Skin of body (tissue), 1 donor: ENCODE measurements at regions not wholly inside any gene's neighbourhood (a gene's known extent, or its start where the extent isn't known, plus 50 kb on each side); places are given as distances from the start of the nearest gene placed in this dataset.
"Not testable (repeated sequence)": the region's sequence is repeated elsewhere in the genome, so short reads cannot be mapped to it uniquely, and the experiment has no call there.

Experiments
- DNase-seq: peaks from one replicate; lab custom pipeline; 2025; lab: John Stamatoyannopoulos, UW

DNA sequence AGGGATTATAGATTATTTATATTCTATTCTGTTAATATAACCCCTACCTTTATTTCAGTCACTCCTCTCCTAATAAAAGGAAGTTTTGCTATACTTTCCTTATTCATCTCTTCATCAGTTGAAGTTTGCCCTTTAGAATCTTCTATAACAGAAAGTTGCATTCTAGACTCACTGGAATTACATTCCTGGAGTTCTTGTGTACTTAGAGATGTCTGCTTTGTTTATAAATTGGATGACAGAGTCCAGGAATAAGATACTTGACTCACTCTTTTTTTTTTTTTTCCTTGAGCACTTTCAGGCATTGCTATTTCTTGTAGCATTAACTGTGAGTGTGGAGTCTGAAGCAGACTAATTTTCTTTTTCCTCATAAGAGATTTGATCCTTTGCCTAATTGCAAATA is 640.8 kb downstream of the XPNPEP1 start:
- DNase-seq, result no peak

DNA sequence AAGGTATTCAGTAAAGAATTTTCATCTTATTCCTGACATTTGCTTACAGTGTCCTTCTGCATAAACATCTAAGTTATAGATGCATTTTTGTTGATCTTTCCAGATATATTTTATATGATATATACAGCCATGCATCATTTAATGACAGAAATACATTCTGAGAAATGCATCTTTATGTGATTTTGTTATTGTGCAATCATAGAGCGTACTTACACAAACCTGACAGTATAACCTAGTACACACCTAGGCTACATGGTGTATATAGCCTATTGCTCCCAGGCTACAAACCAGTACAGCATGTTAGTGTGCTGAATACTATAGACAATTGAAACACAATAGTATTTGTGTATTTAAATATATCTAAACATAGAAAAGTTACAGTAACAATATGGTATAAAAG is 642.0 kb downstream of the XPNPEP1 start:
- no peak for DNase-seq

DNA sequence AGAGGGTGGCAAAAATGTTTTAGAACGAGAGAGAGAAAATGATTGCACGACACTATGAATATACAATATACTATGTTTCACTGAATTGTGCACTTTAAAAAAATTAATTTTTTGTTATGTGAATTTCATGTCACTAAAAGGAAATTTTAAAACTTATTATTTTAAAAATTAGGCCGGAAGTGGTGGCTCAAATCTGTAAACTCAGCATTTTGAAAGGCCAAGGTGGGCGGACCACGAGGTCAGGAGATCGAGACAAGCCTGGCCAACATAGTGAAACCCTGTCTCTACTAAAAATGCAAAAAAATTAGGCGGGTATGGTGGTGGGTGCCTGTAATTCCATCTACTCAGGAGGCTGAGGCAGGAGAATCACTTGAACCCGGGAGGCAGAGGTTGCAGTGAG is 642.5 kb downstream of the XPNPEP1 start:
- no peak for DNase-seq

DNA sequence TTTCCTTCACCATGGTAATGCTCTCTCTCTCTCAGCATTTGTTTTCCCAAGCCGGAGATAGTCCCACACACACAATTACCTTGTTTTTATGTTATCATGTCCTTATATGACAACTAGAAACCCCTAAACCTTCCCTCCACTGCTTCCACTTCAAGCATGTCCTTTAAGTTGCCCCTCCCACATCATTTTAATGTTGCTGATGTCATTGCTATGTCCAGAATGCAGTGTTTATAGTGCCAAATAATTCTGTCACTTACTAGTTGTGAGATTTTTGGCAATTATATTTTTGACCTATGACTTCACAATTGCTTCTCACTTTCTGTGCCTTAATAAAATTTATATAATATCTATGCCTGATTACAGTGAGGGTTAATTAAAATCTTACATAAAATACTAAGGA is 645.9 kb downstream of the XPNPEP1 start:
- DNase-seq, result no peak

DNA sequence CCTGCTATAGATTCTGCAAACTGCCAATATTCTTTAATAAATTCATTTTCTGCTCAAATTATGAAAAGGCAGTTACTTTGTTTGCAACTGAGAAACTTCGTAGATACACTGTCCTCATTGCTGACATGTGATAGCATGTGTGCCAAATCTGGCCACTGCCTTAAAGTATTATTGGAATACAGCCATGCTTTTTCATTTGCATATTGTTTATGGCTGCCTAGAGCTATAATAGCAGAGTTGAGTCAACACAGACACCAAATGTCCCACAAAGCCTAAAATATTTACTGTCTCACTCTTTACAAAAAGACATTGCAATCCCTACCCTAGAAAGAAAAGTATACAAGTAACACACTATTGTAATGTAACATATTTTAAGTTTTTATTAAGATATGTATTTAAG is 647.4 kb downstream of the XPNPEP1 start:
- DNase-seq, result no peak

DNA sequence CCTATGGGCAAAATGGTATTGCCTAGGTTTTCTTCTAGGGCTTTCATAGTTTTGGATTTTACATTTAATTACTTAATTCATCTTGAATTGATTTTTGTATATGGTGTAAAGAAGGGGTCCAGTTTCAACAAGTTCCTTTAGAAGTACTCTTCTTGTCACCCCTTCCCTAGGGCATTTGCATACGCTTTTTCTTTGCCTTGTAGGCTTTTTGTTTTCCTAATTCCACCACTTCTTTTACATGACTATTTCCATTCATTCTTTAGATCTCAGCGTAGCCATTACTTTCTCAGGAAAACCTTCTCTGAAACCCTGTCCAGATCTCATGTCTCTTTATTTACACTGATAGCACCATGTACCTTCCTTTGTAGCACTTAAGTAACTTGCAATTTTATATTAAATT is 648.6 kb downstream of the XPNPEP1 start:
- no peak for DNase-seq

DNA sequence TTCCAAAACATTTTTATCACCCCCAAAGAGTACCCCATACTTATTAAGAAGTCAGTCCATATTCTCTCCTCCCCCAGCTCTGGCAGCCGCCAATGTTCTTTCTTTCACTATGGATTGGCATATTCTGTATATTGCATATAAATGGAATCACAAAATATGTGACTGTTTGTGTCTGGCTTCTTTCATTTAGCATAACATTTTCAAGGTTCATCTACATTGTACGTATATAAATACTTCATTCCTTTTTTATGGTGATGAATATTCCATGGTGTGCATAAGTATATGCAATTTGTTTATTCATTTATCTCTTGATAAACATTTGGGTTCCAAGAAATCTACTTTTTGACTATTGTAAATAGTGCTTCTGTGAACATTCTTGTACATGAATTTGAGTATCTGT is 653.1 kb downstream of the XPNPEP1 start:
- no peak for DNase-seq

DNA sequence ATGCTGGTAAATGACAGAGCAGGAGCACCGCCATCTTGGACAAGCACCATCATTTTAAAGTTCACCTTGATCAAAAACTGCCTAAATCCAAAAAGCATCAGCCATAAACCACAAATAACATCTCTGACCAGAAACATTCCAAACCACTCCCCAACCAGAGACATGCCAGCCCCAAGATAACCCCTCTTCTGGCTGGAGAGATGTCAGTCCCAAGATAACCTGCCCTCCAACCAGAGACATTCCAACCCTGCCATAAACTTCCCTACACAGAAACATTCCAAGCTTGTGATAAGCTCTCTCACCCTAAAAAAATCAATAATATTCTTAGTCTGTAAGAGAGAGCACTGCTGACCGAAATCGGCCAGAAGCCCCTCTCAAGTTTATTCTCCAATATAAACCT is 659.3 kb downstream of the XPNPEP1 start:
- no peak for DNase-seq

DNA sequence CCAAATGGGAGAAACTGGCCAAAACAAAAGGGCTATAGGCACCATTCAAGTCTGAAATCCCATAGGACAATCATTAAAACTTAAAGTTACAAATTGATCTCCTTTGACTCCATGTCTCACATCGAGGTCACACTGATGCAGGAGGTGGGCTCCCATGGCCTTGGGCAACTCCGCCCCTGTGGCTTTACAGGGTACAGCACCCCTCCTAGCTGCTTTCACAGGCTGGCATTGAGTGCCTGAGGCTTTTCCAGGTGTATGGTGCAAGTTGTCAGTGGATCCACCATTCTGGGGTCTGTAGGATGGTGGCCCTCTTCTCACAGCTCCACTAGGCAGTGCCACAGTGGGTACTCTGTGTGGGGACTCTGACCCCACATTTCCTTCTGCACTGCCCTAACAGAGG is 662.1 kb downstream of the XPNPEP1 start:
- DNase-seq, result no peak

DNA sequence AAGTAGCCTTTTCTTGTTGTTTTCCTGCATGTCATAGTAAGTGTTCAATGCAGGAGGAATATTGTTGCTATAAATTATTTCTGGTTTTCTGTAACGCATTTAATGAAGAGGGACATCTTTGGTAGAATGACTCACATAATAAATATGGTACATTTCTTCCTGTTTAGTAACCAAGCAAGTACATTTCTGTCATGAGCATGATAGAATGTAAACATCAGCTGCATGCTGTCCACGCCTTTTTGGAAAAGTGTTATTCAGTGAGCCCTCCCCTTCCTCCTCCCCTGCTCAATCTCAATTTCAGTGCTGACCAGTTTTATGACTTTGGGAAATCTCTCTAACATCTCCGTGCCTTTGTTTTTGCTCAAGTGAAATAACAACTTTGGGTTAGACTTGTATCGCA is 664.0 kb downstream of the XPNPEP1 start:
- DNase-seq, result no peak

DNA sequence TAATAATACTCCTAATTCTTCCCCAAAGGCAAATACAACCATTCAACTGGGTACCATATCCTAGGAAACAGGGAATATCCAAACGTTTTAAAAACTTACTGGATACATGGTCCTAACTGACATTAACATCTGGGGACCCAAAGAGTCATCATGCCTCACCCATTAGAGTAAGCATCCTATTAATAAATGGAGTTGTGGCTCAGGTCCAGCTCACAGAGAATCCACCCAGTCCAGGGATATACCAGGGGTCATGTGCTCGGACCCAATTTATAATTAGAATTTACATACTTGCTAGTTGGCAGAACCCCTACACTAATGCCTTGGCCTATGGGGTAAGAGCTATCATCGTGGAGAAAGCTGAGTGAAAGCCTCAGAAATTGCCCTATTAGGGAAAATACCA is 670.0 kb downstream of the XPNPEP1 start:
- DNase-seq, result no peak

DNA sequence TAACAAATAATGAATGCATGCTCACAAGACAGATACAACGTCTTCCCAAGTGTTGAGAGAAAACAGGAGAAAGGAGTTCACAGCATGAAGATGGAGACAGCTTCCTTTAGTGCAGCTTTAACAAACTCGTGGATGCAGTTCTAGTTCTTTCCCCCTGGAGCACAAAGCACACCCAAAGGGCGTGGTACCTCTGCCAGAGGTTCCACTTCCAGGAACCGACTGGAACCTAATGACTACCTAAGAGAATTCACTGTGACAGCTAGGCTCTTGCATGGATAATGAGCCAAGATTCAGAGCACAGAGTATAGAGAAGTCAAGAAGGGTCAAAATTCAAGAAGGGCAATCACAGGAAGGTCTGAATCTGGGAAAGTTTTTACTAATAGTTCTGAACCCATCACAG is 673.2 kb downstream of the XPNPEP1 start:
- DNase-seq, result no peak

DNA sequence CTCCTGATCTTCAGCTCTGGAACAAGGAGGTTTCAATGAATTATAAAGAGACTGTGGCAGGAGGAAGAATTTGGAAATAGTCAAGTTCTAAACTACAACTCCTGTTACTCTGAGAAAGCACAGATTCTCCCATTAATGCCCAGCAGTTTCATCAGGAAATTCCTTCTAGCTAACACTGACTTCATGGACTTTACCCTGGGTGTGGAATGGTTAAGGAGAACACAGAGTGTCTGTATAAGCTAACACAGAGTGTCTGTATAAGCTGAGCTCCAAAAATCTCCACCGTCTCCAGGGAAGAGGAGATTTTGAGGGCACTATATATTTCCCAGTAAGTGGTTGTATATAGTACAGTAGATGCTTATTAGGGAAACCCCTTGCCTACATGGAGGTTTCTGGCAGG is 675.5 kb downstream of the XPNPEP1 start:
- no peak for DNase-seq

DNA sequence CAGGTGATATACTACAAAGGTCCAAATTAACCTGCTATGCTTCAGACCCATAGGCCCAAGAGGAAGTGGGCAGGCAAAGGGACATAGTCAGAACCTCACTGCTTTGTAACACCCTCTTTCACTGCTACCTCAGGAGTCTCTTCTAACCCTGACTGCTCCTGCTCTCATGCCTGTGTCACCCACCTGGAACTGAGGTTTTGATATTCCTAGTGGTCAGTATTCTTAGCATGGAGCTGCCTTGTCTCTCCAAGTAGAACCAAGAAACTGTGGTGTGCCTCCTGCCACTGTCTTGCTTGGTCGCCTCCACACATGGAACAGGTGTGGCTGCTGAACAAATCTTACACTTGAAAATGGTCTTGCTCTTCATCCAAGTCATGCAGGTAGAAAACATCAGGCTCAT is 677.5 kb downstream of the XPNPEP1 start:
- DNase-seq, result no peak

DNA sequence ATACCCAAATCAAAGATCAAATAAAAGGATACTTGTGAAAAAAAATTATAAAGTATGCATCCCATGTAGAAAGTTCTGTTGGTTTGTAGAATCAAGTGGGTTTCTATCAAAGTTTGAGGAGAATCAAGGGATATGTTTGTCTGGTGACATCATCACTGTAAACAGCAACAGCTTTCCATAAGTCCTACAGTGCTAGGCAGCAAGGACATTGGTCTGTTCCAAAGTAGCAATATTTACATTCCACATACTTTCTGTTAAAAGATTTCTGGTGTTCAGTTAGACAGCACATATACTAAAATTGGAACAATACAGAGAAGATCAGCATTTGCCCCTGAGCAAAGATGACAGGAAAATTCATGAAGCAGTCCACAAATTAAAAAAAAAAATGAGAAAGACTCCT is 683.9 kb downstream of the XPNPEP1 start:
- no peak for DNase-seq

DNA sequence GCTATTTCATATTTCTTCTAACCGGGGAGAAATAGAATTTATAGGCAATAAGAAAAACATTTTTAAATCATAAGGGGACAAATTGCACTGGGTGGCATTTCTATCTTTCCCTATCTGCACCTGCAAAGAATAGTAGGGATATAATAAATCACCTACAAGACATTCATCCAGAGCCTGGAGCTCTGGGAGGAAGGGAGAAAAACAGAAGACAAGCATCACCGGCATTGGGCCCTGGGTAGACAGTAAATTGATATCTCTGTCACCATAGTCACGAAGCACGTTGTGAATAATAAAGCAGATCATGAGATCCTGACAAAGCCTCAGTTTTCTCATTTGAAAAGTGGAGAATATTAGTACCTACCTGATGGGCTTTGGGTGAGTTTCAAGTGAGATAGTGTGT is 685.6 kb downstream of the XPNPEP1 start:
- DNase-seq, result no peak

DNA sequence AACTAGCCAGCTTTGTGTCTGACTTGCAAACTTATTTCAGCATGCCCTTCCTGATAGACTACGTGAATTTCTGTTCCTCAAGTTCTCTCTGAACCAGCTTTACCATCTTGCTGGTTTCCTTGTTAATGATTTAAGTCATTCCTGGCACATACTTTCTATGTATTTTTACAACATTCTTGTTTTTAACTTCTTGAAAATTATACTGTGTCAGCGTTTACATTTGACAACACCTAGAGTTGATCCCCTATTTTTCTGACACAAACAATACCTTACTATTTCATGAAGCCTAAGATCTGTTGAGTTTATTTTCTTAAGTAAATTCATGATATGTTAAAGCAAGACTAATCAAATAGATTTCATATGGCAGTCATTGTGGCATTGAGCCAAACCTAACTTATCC is 686.3 kb downstream of the XPNPEP1 start:
- DNase-seq, result no peak

DNA sequence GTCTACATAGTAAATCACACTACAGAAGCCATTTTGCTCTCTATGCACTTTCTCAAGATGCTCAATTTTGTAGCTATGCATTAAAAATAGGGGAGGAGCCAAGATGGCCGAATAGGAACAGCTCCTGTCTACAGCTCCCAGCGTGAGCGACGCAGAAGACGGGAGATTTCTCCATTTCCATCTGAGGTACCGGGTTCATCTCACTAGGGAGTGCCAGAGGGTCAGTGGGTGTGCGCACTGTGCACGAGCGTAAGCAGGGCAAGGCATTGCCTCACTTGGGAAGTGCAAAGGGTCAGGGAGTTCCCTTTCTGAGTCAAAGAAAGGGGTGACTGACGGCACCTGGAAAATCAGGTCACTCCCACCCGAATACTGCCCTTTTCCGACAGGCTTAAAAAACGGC is 699.8 kb downstream of the XPNPEP1 start:
- DNase-seq, result not testable (repeated sequence)

DNA sequence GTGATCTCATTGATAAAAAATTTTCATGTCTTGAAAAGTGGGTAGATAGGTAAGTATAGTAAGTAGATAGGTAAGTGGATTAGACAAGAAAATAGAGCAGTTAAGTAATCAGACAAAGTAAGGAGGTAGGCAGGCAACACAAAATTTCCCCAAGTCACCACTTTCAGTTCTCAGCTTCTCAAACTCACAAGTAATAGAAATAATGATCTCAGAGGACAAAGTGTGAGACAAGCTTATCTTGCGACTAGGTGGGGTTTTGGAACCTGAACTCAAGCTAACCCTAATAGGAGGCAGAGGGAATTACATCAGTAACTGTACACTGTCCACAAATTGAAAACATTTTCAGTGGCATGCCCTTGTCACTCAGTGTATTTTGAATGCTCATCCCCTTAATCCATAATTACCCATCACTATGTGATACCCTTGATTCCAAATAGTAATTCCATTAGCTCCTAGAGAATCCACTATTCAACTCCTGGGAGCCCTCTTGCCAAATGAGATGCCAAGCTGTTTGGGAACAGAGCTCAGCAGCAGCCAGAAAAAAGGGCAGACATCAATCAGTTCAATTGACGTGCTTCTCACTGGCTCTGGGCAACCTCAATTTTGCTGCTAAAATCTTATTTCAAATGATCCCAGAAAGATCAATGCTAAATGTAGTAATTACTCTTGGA is 703.2 kb downstream of the XPNPEP1 start:
- DNase-seq, result no peak

DNA sequence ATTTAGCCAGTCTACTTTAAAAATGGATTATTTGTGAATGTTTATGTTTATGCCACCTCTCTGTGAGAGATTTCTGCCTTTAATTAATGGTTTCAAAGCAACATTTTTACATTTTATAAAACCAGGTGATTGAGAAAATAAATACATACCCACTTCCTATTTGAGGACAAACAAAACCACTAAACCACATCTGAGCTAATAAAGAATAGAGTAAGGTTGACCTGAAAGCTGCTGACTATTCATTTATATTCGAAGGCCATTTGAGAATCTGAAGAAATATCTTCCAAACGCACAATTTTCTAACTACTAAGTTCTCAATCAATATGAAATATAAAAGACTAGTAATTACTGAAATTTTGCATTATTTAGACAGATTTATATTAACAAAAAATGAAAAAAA is 705.1 kb downstream of the XPNPEP1 start:
- no peak for DNase-seq

DNA sequence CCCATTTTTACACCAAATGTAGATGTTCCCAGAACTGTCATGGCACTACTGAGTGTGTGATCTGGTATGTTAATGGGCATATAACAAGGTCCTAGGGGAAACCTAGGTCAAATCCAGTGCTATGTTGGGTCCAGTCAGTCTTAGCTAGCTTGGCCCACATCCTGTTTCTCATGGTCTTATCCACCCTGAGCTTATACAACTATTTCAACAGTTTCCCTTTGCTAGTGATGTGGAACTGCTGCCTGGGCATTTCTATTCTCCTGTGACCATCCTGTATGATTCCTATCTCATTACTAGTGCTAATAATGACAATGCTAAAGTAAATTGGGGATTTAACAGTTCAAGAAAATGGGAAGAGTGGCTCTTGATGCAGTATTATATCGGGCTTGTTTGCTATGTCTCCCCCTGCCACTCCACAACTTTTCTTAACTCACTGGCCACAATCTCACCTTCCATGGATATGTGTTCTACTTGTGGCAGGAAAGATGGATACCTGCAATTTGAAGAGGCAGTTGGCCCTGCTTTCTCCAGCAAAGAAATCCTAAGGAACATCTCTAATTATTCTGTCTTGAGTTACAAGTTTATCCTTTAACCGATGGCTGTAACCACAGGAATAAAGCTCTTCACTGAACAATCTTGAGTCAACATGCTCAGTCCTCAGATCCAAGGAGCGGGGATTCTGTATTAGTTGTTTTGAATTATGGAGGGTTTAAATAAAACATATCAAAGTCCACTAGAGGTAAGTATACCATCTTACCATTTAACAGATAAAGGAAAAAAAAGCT is 707.8 kb downstream of the XPNPEP1 start:
- no peak for DNase-seq

DNA sequence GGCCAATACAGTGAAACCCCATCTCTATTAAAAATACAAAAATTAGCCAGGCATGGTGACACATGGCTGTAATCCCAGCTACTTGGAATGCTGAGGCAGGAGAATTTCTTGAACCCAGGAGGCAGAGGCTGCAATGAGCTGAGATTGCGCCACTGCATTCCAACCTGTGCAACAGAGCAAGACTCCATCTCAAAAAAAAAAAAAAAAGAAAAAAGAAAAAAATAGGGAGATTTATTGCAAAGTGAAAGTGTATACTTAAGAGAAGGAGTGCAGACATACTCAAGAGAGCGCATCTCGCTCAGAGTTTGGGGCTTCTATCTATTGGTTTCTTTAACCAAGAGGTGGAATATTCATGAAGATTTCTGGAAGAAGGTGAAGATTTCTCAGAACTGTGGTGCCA is 708.4 kb downstream of the XPNPEP1 start:
- DNase-seq, result not testable (repeated sequence)

DNA sequence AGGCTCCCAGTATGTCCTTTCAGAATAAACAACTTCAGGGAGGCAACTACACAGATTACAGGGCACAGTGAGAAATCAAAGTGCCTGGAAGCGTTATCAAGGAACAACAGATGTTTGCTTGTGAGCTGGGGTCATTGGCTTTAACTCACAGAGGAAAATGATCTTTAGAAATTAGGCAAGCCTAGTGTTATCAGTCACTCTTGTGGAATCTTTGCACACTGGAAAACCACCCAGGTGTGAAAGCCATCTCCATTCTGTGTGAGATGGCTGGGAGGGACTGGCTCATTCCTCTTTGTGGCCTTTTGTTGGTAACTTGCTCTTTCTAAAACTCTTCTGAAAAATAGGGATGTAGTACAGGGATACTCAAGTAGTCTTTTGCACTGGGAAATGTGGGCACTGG is 716.0 kb downstream of the XPNPEP1 start:
- no peak for DNase-seq
